NCI-H2107 (cell line): ENCODE measurements at regions not wholly inside any gene's neighbourhood (a gene's known extent, or its start where the extent isn't known, plus 50 kb on each side); places are given as distances from the start of the nearest gene placed in this dataset.
"Not testable (repeated sequence)": the region's sequence is repeated elsewhere in the genome, so short reads cannot be mapped to it uniquely, and the experiment has no call there.

Source experiments
- DNase-seq: peaks from one replicate; lab custom pipeline; 2025; lab: John Stamatoyannopoulos, UW

GRCh38 chr4:29307256-29307655 lies 1412.9 kb upstream of the PCDH7 start:
- no peak for DNase-seq

- DNase-seq, result no peak
Observed at GRCh38 chr4:29307755-29308154, 1412.4 kb upstream of the PCDH7 start.

- no peak for DNase-seq
Observed at GRCh38 chr4:29309050-29309449, 1411.1 kb upstream of the PCDH7 start.

GRCh38 chr4:29310252-29310651 lies 1409.9 kb upstream of the PCDH7 start:
- no peak for DNase-seq

GRCh38 chr4:29311247-29311646 lies 1408.9 kb upstream of the PCDH7 start:
- DNase-seq, result no peak

- DNase-seq, result no peak
Observed at GRCh38 chr4:29319663-29320340, 1400.4 kb upstream of the PCDH7 start.

- no peak for DNase-seq
Observed at GRCh38 chr4:29320947-29321620, 1399.1 kb upstream of the PCDH7 start.

- no peak for DNase-seq
Observed at GRCh38 chr4:29326004-29326403, 1394.2 kb upstream of the PCDH7 start.

- no peak for DNase-seq
Observed at GRCh38 chr4:29326816-29327215, 1393.4 kb upstream of the PCDH7 start.

GRCh38 chr4:29336861-29337260 lies 1383.3 kb upstream of the PCDH7 start:
- no peak for DNase-seq

GRCh38 chr4:29372971-29373370 lies 1347.2 kb upstream of the PCDH7 start:
- DNase-seq, result no peak

GRCh38 chr4:29375716-29376115 lies 1344.5 kb upstream of the PCDH7 start:
- no peak for DNase-seq

GRCh38 chr4:29378237-29378636 lies 1341.9 kb upstream of the PCDH7 start:
- not testable (repeated sequence) for DNase-seq

GRCh38 chr4:29390921-29391320 lies 1329.2 kb upstream of the PCDH7 start:
- DNase-seq, result no peak

GRCh38 chr4:29405116-29405515 lies 1315.1 kb upstream of the PCDH7 start:
- no peak for DNase-seq

GRCh38 chr4:29415771-29416170 lies 1304.4 kb upstream of the PCDH7 start:
- no peak for DNase-seq

- no peak for DNase-seq
Observed at GRCh38 chr4:29423836-29424721, 1296.1 kb upstream of the PCDH7 start.

- DNase-seq, result no peak
Observed at GRCh38 chr4:29453303-29453820, 1266.8 kb upstream of the PCDH7 start.

- DNase-seq, result no peak
Observed at GRCh38 chr4:29459926-29460325, 1260.2 kb upstream of the PCDH7 start.

GRCh38 chr4:29467044-29467717 lies 1253.0 kb upstream of the PCDH7 start:
- no peak for DNase-seq
